K562 (cell line): ENCODE measurements at regions not wholly inside any gene's neighbourhood (a gene's known extent, or its start where the extent isn't known, plus 50 kb on each side); places are given as distances from the start of the nearest gene placed in this dataset.

Experiments used
- ATAC-seq: fragments of 200-7000 bp; cut with Tn5 transposase; 3 replicates; pipeline ENCODE4 v1.9.1; 2020; ENCODE audit warnings: moderate library complexity
- BruUV-seq: library from RNA; stranded (reverse); fragments of 400-500 nt; replicated peaks from 2 replicates; lab custom pipeline; 2021; lab: Mats Ljungman, UMichigan
- CTCF ChIA-PET: fragments of 300-600 bp; formaldehyde crosslinking; extraction: SDS; loops from one replicate; lab custom pipeline; 2021; ENCODE audit warnings: low intra/inter-chr PET ratio; lab: Yijun Ruan, JAX
- POLR2A ChIA-PET: fragments of 300-600, 350-650 bp; sonication (Branson Sonifier 250); formaldehyde crosslinking; extraction: SDS; loops from one replicate; lab custom pipeline; 2021; ENCODE audit warnings: antibody characterized with exemption, inconsistent platforms; lab: Yijun Ruan, JAX
- DNase-seq, 4 experiments: peaks; one replicate each; pipeline versions ENCODE4 v3.0.0 to v3.0.0-alpha.2; 2011 to 2018; ENCODE audit warnings: low spot score in 3 of 4, mixed read lengths in 3 of 4; ENCODE audit errors: extremely low read depth in 1 of 4
- FAIRE-seq: peaks from 2 replicates; lab custom pipeline; 2011; peaks lifted over from hg19 to GRCh38; lab: Jason Lieb, UNC
- H2AFZ ChIP-seq: 2 replicates; pipeline ENCODE4 v1.6.0; 2011; ENCODE audit warnings: low read depth, low read length, control low read depth, inconsistent platforms
- H3K27ac ChIP-seq: fragments of 200-600 bp; 3 replicates; pipeline ENCODE4 v1.8.0; 2011; ENCODE audit warnings: low read depth, mild to moderate bottlenecking, control low read depth, inconsistent platforms, low read length, moderate library complexity, mixed read lengths; ENCODE audit errors: extremely low read depth
- H3K27me3 ChIP-seq, 2 experiments: fragments of 300-600 bp in 1 of 2; 2 replicates in 1 of 2; 3 replicates in 1 of 2; pipeline versions ENCODE4 v1.6.0 to v1.8.0; 2011; ENCODE audit warnings: inconsistent platforms in 2 of 2, low read length in 2 of 2, mild to moderate bottlenecking in 1 of 2, mixed read lengths in 1 of 2, moderate library complexity in 1 of 2; ENCODE audit not compliant: control insufficient read depth in 2 of 2, insufficient read depth in 2 of 2
- H3K36me3 ChIP-seq: fragments of 300-600 bp; 3 replicates; pipeline ENCODE4 v1.8.0; 2011; ENCODE audit warnings: mild to moderate bottlenecking, low read length, inconsistent platforms; ENCODE audit not compliant: control insufficient read depth, insufficient read depth
- H3K4me1 ChIP-seq, 2 experiments: fragments of 200-600 bp in 1 of 2; replicated peaks in 1 of 2; 2 replicates in 1 of 2; 3 replicates in 1 of 2; pipeline versions ENCODE4 v1.5.1 to v1.8.0; 2011; ENCODE audit warnings: inconsistent platforms in 2 of 2, low read length in 2 of 2, mild to moderate bottlenecking in 1 of 2, mixed read lengths in 1 of 2, moderate library complexity in 1 of 2; ENCODE audit not compliant: control insufficient read depth in 2 of 2, insufficient read depth in 2 of 2
- H3K4me2 ChIP-seq: 2 replicates; pipeline ENCODE4 v1.6.1; 2011; ENCODE audit warnings: low read length, control low read depth, inconsistent platforms, mixed read lengths; ENCODE audit not compliant: insufficient read depth
- H3K4me3 ChIP-seq: fragments of 200-600 bp; sonication (generic), shearing (Covaris generic); 2 replicates; pipeline ENCODE4 v1.5.1; 2016; ENCODE audit warnings: control low read depth, inconsistent platforms
- H3K79me2 ChIP-seq: fragments of 200-600 bp; 3 replicates; pipeline ENCODE4 v1.8.0; 2011; ENCODE audit warnings: low read length, inconsistent platforms; ENCODE audit not compliant: control insufficient read depth, insufficient read depth
- H3K9ac ChIP-seq, 2 experiments: 2 replicates each; pipeline versions ENCODE4 v1.6.0 to v1.6.1; 2011; ENCODE audit warnings: low read depth in 2 of 2, low read length in 2 of 2, control low read depth in 1 of 2, inconsistent platforms in 1 of 2, mild to moderate bottlenecking in 1 of 2, mixed read lengths in 1 of 2; ENCODE audit not compliant: insufficient read depth in 1 of 2
- H3K9me1 ChIP-seq: one replicate; pipeline ENCODE4 v1.6.0; 2011; ENCODE audit warnings: inconsistent platforms, mild to moderate bottlenecking, low read length, moderate library complexity; ENCODE audit not compliant: control insufficient read depth, insufficient read depth
- H3K9me3 ChIP-seq: replicated peaks from 2 replicates; pipeline ENCODE4 v1.5.1; 2011; ENCODE audit warnings: low read depth, low read length, inconsistent platforms; ENCODE audit not compliant: control insufficient read depth, insufficient read depth
- H4K20me1 ChIP-seq: replicated peaks from 2 replicates; pipeline ENCODE4 v1.6.1; 2011; ENCODE audit warnings: low read length, inconsistent platforms, mixed read lengths; ENCODE audit not compliant: control insufficient read depth, insufficient read depth
- ARHGAP35 ChIP-seq: fragments of 450-650 bp; IDR thresholded peaks from 2 replicates; pipeline ENCODE4 v1.6.1; 2018; ENCODE audit not compliant: partially characterized antibody
- ARID1B ChIP-seq: fragments of 450-650 bp; IDR thresholded peaks from 2 replicates; pipeline ENCODE4 v1.6.1; 2016; ENCODE audit warnings: antibody characterized with exemption, mild to moderate bottlenecking, inconsistent platforms
- ELF1 ChIP-seq: fragments of 200-800 bp; sonication (Bioruptor generic); IDR thresholded peaks from 2 replicates; pipeline ENCODE4 v1.6.1; 2016; ENCODE audit warnings: missing genetic modification characterization, missing compliant biosample characterization
- HCFC1 ChIP-seq: IDR thresholded peaks from 2 replicates; pipeline ENCODE4 v1.6.1; 2012; ENCODE audit warnings: low read depth, low read length, improper control_type of control experiment
- LARP7 ChIP-seq: fragments of 450-650 bp; IDR thresholded peaks from 2 replicates; pipeline ENCODE4 v1.6.1; 2016
- MAFF ChIP-seq: IDR thresholded peaks from 2 replicates; pipeline ENCODE4 v1.6.1; 2012; ENCODE audit warnings: low read length, improper control_type of control experiment
- PTBP1 ChIP-seq: fragments of 200-400 bp; formaldehyde crosslinking; IDR thresholded peaks from 2 replicates; pipeline ENCODE4 v1.6.1; 2017; ENCODE audit warnings: low read depth, low read length
- SPI1 ChIP-seq: IDR thresholded peaks from 2 replicates; pipeline ENCODE4 v1.6.1; 2011; ENCODE audit warnings: low read depth, low read length, control low read depth, borderline replicate concordance
- STAT5A ChIP-seq: IDR thresholded peaks from 2 replicates; pipeline ENCODE4 v1.6.1; 2012; ENCODE audit warnings: low read length, inconsistent platforms, borderline replicate concordance
- ZNF316 ChIP-seq: fragments of 450-650 bp; IDR thresholded peaks from 2 replicates; pipeline ENCODE4 v1.6.1; 2016
- ZNF644 ChIP-seq: fragments of 200-800 bp; sonication (Bioruptor generic); IDR thresholded peaks from 2 replicates; pipeline ENCODE4 v1.6.1; 2016; ENCODE audit warnings: low read depth, missing genetic modification characterization, missing compliant biosample characterization
- WGBS: fragments of 100-300 bp; shearing (Covaris generic); methylation state at CpG from one replicate; pipeline ENCODE4 v1.1.6; 2016; ENCODE audit warnings: low coverage, mixed read lengths; ENCODE audit not compliant: insufficient coverage; ENCODE audit errors: missing lambda C conversion rate; 5-methylcytosine and 5-hydroxymethylcytosine counted together
- in situ Hi-C: fragments of 300-500 bp; cut with MboI; formaldehyde crosslinking; loops from 4 replicates; pipeline ENCODE4 v1.15.0; 2018; ENCODE audit warnings: inconsistent platforms, mixed read lengths
- intact Hi-C: fragments of 100-400 bp; cut with micrococcal nuclease; formaldehyde crosslinking; loops from 2 replicates; pipeline ENCODE4 v1.14.2; 2022

GRCh38 chr2:225894236-225894980 lies 494.9 kb downstream of the NYAP2 start:
- Histone ChIP-seq H4K20me1 (no peaks in the 10 kb centered on the region), H3K27ac (no peak overlapping the region), H3K4me1 (no peaks in the 10 kb centered on the region), H3K79me2 (no peaks in the 10 kb centered on the region), H3K4me3 (no peak overlapping the region), H2AFZ (no peak overlapping the region), H3K9ac (no peak overlapping the region), H3K9me1 (no peaks in the 10 kb centered on the region), H3K36me3 (no peaks in the 10 kb centered on the region), H3K27me3 (no peaks in the 10 kb centered on the region), H3K9me3 (no peaks in the 10 kb centered on the region), H3K4me2 (no peak overlapping the region)
- FAIRE-seq (no peak), ATAC-seq (no peak), DNase-seq (no peak)
- 0% methylated on average over 3 of the region's 4 CpGs for WGBS
- POLR2A ChIA-PET = no interaction called here
- intact Hi-C loops = no loop called here
- in situ Hi-C loops = no loop called here
- TF ChIP-seq STAT5A (no peak), ARID1B (no peak), ZNF316 (0 out of 2 replicates have a peak, but pooled peaks have one; percentile 10), SPI1 (no peak), ARHGAP35 (no peak), HCFC1 (no peak), ZNF644 (tag) (no peak), LARP7 (no peak), PTBP1 (no peak), MAFF (0 out of 2 replicates have a peak, but pooled peaks have one; percentile 3), ELF1 (tag) (no peak)
- no TSS peak for BruUV-seq
- CTCF ChIA-PET = no interaction called here
